Kidney tubule cell (primary cell): ENCODE measurements at regions not wholly inside any gene's neighbourhood (a gene's known extent, or its start where the extent isn't known, plus 50 kb on each side); places are given as distances from the start of the nearest gene placed in this dataset.
"Not testable (repeated sequence)": the region's sequence is repeated elsewhere in the genome, so short reads cannot be mapped to it uniquely, and the experiment has no call there.

ENCODE experiments used
- DNase-seq: peaks from one replicate; pipeline ENCODE4 v3.0.0-alpha.2; 2018; ENCODE audit warnings: low spot score

DNA sequence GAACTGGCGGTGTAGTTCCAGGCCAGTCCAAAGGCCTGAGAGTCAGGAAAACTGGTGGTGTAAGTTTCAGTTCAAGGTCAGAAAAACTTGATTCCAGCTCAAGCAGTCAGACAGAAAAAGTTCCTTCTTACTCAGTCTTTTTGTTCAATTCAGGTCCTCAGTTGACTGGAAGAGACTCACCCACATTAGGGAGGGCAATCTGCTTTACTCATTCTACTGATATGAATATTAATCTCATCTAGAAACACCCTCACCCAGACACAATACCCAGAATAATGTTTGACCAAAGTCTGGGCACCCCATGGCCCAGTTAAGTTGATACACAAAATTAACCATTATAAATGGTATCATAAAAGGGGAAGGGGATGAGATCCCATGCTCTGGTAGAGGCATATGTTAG, 50.1 kb upstream of the LTA4H start:
- no peak for DNase-seq

DNA sequence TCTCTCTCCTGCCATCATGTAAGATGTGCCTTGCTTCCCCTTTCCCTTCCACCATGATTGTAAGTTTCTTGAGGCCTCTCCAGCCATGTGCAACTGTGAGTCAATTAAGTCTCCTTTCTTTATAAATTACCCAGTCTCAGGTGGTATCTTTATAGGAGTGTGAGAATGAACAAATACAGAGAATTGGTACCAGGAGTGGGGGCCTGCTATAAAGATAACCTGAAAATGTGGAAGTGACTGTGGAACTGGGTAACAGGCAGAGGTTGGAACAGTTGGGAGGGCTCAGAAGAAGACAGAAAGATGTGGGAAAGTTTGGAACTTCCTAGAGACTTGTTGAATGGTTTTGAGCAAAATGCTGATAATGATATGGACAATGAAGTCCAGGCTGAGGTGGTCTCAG, 50.8 kb upstream of the LTA4H start:
- not testable (repeated sequence) for DNase-seq

DNA sequence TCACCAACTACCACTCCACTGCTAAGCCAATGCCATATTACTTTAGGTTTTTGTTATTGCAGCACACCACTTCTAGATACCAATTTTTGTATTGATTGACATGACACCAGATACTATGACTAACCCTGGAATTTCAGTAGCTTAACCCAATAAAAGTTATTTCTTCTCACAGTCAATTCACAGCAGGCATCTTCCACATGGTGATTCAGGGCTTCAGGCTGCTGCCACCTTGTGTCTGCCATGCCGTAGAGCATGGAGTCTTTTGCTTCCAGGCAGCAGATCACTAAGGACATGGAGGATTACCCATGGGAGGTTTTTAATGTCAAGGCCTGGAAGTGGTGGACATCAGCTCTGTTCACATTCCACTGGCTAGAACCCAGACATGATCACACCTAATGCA, 56.4 kb upstream of the LTA4H start:
- peak; percentile 37 for DNase-seq

DNA sequence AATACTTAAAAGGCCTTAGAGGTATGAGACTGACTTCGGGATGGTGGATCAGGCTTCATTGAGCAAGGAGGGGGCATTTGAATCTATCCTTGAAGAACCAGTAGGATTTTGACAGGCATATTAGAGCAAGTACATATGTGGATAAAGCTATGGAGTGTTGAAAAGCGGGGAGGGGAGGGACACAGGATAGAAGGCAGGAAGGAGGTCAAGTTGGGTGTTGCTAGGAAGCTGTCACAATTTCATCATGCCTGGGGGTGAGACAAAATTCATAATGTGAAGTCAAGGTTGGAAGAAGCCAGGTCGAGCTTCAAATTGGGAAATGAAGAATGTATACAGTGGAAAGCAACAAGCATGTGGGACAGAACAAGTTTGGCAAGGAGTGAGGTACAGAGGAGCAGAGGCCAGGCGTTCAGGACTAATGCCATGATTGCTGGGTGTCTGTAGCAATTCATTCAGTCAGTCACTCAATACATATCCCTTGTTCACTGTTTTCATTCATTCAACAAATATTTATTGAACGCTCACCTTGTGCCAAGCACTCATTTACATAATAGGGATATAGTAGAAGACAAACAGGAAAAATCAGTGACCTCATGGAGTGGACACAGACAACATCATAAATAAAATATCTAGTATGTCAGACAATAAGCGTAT, 58.3 kb upstream of the LTA4H start:
- DNase-seq = no peak

DNA sequence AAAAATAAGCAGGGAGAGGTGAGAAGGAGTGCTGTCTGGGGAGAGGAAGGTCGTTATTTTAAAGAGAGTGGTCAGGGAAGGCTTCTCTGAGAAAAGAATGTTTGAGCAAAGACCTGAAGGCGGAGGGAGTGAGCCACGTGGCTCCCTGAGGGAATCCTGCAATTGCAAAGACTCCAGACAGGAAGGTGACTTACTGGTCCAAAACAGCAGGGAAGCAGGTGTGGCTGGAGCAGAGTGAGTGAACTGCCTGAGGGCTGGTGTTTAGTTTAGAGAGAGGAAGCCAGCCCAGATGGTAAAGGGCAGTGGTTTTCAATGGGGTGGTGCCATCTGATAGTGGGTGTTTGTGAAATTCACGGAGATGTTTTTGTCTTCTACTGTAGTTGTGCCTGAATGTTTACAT, 58.8 kb upstream of the LTA4H start:
- DNase-seq = peak; percentile 42

DNA sequence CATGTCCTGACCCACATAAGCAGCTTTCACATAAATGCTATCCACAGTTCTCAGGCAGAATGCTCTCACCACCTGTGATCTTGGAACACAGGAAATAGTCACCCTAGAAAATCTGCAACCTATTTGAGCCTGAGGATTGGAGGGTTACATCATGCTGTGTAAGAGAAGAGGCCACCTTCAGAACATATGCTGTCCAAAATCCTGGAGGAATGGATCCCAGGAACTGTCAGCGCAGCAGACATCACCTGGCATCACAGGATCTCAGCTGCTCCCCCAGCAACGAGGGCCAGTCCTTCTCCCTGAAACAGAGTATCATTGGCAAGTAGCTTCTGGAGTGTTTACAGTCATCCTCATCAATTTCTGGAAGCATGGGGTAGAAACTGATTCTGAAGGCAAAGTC, 63.2 kb upstream of the LTA4H start:
- DNase-seq = no peak

DNA sequence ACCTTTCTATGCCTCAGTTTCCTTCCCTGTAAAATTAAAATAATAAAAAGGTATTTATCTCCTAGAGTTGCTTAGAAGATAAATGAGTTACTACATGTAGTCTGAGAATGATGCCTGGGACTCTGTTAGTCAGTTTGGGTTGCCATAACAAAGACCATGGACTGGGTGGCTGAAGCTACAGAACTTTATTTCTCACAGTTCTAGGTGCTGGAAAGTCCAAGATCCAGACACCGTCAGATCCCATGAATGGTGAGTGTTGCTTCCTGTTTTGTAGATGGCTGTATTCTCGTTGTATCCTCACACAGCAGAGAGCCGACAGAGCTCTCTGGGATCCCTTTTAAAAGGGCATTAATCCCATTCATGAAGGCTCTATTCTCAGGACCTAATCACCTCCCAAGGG, 64.0 kb upstream of the LTA4H start:
- no peak for DNase-seq

DNA sequence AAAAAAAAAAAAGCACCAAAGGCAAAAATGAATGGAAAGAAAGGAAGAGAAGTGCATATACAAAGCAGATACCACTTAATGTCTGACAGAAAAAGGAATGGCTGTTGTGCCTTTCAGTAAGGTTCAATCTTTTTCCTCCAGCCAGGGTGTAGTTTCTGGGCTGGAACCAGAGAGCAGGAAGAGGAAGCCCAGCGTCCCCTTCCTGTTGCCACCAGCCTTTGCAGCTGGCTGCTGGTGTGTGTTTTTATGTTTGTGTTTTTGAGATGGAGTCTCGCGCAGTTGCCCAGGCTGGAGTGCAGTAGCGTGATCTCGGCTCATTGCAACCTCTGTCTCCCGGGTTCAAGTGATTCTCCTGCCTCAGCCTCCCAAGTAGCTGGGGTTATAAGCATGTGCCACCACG, 64.6 kb upstream of the LTA4H start:
- DNase-seq = no peak

DNA sequence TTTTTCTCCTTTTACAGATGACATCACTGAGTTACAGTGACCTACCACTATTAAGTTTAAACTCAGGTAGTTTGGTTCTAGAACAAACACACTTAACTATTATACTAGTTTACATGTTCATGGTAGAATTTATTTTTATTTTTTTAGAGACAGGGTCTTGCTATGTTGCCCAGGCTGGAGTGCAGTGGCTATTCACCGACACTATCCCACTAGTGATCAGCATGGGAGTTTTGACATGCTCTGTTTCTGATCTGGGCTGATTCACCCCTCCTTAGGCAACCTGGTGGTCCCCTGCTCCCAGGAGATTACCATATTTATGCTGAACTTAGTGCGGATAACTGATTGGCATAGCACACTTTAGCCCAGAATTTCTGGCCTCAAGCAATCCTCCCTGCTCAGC, 66.4 kb upstream of the LTA4H start:
- no peak for DNase-seq

DNA sequence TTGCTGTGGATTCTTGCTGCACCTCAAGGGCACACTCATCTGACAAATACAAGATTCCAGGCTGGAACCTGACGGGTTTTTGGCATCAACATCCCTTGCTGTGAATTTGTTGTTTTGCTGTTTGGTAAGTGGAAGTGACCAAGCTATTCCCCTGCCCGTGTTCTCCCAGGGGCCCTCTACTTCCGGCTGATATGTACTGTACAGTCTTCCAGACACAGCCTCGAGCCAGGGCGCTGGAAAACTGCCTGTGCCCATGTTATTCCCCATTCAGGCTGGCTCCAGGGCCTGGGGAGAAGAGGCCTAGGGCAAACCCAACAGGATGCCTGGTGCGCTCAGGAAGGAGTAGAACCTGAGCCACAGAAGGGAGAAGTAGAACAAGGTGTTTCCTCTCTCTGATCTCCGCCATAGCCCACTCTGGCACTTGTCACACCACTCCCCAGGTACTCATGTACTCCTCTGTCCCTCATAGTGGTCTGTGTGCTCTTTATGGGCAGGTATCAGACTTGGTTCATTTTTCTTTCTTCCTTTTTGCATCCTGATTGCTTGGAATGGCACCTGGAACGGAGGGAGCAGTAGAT, 67.8 kb upstream of the LTA4H start:
- DNase-seq = no peak

DNA sequence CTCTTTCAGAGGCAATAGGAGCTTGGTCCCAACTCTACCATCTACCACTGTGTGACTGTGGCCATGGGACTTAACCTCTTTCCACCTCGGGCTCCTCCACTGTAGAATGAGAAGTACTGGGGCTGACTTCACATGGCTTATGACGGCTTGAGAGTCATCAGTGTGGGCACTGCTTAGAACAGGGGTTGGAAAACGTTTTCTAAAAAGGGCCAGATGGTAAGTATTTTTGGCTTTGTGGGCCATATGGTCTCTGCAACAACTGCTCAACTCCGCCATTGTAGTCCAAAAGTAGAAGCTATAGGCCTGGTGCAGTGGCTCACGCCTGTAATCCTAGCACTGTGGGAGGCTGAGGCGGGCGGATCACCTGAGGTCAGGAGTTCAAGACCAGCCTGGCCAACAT, 69.2 kb upstream of the LTA4H start:
- no peak for DNase-seq

DNA sequence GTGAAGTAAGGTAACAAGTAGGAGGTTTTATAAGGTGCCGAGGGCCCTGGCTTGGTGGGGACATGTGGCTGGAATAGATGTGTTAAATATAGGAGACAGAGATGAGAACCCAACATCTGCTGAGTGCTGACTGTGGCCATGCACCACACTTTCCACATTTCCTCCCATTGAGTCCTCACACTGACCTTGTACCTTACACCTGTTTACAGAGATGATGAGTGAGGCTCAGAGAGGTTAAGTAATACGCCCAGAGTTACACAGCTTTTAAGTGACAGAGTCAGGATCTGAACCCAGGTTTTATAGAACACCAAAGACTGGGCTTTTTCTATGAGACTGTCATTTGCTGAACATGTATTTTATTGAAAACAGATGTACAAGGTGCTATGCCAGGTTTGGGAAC, 70.8 kb upstream of the LTA4H start:
- DNase-seq = no peak

DNA sequence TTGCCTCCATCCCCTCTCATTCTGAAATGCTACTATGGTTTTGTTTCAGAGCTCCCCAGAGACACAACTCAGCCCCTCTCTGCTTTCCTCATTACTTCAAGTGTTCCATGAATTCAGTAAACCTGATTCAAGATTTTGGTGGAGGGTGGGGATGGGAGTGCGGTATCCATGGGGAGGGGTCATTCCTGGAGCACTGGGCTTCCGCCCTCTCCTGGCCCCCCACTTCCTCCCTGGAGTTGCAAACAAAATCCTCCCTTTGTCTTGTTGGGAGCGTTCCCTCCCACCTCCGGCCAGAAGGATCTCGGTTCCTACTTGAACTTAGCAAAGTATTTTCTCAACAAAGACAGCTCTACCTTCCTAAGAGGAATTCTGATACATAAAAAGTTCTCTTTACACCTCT, 71.8 kb upstream of the LTA4H start:
- DNase-seq = no peak

DNA sequence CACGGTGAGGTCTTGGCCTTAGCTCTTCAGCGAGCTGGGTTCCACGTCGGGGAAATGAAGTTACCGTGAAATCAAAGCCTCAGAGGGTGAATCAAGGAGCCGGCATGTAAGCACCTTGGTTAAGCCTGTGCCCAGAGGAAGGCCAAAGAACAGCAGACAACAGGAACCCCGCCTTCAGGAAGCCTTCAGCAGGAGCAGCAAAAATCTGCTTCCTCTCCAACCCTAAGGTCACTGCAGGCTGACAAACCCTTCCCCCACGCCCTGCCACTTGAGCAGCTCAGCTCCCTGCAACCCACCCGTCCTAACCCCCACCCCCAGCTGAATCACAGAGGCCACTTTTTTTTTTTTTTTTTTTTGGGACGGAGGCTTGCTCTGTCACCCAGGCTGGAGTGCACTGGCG, 72.9 kb upstream of the LTA4H start:
- DNase-seq = no peak

DNA sequence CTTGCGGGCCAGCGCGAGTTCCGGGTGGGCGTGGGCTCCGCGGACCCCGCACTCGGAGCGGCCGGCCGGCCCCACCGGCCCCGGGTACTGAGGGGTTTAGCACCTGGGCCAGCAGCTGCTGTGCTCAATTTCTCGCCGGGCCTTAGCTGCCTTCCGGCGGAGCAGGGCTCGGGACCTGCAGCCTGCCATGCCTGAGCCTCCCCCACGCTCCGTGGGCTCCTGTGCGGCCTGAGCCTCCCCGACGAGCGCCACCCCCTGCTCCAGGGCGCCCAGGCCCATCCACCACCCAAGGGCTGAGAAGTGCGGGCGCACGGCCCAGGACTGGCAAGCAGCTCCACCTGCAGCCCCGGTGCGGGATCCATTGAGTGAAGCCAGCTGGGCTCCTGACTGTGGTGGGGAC, 73.6 kb upstream of the LTA4H start:
- DNase-seq = not testable (repeated sequence)

DNA sequence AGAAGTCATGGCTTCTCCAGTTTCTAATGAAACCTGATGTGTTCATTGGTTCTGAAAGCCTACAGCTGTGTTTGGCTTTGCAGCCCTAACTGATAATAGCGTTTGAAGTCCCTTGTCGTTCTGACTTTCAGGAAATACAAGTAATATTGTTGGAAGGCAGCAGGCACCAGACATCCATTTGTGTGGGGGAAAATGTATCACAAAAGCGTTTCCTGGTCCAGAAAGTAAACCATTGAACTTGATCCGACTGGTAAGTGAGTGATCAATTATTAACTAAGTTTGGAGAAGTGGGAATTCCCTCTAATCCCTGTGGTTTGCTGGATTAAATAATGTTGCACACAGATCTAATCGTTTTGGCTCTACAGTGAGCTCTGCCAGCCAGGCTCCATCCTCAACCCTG, 77.3 kb upstream of the LTA4H start:
- peak; percentile 62 for DNase-seq

DNA sequence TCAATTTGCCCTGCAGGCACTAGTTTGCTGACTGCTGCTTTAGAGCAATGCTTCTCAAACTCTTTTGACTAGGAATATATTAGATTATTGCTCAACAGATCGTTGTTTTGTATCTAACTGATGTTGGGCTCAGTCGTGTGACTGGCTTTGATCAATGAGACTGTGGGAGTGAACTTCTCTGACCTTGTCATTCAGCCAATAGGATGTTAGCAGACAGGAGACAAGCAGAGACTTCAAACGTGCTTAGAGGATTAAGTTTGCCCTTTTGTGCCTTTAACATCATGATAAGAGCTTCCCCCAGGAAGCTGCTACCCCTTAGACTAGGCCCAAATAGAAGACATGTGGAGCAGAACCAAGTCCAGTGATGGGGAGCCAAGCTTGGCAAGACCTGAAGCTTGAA, 76.7 kb upstream of the ELK3 start:
- DNase-seq = no peak

DNA sequence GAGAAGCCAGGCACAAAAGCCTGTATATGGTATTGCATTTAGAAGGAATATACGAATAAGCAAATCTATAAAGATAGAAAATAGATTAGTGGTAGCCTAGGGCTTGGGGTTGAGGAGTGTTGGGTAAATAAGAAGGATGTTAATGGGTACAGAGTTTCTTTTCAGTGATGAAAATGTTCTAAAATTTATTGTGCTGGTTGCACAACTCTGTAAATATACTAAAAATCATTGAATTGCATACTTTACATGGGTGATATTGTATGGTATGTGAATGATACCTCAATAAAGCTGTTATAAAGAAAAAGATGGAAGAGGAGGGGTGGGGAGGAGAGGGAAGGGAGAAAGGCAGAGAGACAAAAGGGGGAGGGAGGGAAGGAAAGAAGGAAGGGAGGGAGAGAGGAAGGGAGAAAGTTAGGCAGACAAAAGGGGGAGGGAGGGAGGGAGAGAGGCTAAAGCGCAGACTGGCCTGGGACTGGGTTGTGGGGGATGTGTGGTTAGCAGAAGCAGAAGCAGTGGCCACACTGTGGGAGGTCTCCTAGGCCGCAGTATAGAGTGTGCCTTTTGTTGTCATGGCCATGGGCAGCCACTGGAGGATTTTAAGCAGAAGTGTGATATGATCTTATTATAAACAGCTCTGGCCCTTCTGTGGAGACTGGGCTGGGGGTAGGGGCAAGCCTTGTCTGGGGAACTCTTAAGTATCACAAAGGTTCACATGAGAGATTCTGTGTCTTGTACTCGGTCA, 73.6 kb upstream of the ELK3 start:
- DNase-seq = no peak

DNA sequence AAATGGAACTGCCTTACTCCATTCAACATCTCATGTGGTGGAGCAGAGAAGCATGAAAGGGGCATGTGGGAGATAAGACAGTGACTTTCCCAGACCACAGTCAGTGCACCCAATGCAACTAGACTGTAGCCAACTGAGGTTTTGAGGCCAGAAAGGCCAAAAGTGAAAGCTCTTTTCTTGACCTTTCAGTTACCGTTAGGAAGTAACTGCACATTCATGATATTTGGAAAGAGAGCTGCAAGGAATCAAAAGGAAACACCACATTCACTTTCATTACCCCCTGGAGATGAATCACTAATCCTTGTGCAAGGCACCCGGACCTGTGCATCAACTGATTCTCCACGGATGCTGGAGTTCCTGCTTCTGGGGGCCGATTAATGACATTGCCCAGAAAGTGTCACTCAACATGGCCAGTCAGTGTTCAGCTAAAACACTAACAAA, 72.9 kb upstream of the ELK3 start:
- DNase-seq = no peak

DNA sequence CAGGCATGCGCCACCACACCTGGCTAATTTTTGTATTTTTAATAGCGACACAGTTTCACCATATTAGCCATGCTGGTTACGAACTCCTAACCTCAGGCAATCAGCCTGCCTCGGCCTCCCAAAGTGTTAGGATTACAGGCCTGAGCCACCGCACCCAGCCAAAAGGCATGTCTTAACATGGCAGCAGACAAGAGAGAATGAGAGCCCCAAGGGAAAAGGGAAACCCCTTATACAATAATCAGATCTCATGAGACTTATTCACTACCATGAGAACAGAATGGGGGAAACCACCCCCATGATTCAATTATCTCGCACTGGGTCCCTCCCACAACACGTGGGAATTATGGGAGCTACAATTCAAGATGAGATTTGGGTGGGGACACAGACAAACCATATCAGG, 65.9 kb upstream of the ELK3 start:
- DNase-seq = not testable (repeated sequence)

DNA sequence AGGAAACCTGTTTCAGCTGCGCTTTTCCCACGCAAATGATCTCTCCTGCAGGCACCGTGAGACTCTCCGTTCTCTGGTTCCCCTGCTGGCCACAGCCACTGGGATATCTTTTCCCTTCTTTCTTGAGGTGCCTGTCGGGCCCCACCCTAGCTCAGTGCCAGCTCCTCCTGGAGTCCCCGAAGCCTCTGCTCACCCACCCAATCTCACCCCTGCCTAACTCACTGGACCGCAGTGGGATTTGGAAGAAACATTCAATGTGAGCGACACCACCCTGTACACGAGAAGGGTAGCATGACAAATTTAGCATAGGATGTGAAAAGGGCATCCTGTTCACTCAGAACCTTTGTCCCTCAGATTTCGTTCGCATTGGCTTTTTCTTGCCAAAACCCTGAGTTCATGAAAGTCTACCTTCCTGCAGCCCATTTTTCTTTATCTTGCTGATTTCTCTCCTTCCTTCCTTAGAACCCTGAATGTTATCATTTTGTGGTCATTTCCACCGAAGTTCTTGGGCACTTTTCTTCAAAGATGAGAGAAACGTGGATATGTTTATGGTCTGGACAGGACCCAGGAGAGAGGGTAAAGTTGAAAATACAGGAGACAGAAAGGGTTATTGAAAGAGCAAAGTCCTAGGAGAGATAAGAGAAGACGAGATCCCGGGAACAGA, 63.6 kb upstream of the ELK3 start:
- DNase-seq = no peak

DNA sequence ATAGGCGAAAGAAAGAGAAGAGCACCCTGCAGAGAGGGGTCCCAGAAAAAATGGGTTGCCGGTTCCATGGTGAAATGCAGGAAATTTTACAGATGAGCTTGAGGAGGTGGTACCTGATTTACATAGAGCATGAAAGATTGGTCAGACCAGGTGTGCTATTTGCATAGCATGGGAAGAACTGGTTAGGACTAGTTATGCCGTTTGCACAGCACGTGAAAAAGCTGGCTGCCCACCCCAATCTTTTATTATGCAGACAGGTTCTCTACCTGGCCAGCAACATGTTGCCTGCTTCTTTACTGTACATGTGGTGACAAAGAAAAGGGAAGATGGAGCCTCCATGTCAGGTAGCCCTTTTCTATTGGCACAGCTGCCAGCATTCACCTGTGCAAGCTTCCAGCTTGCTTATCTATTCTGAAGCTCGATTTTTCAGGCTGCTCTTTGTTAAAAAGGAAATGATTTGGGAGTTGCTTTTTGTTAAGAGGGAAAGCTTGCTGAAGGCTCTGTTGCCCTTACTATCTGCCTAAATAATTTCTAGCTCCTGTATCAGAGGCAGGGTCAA, 62.9 kb upstream of the ELK3 start:
- DNase-seq = no peak

DNA sequence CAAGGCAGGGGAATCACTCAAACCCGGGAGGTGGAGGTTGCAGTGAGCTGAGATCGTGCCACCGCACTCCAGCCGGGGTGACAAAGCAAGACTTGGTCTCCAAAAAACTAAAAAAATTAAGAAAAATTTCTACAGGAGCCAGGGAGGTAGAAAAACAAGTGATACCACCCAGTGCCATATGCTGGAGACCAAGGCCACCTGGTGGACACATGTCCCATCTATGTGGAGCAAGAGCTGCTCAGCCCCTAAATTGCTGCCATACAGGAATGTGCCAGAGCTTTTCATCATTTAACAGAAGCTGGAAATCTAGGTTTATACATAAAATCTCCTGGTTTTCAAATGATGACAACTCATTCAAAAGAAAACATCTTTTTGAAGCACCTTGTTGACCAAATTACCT, 61.4 kb upstream of the ELK3 start:
- DNase-seq = no peak
